ENCODE measurements at regions not wholly inside any gene's neighbourhood (a gene's known extent, or its start where the extent isn't known, plus 50 kb on each side); places are given as distances from the start of the nearest gene placed in this dataset.

GRCh38 chr12:113587720-113588119 is 116.0 kb upstream of the LHX5 start:
- WGBS, 4 donors, result 5 to 8% (median 6%) methylated on average over 5 of the region's 5 CpGs
- no peak for DNase-seq
- Histone ChIP-seq H3K27ac (no peak overlapping the region), H3K4me3 (no peak overlapping the region), H3K27me3 (no peaks in the 10 kb centered on the region), H3K4me1 (replicated peaks in 1 of 2) (no peaks in the 10 kb centered on the region), H3K9me3 (replicated peaks in 1 of 3) (no peaks in the 10 kb centered on the region), H3K36me3 (replicated peaks in 1 of 2) (no peaks in the 10 kb centered on the region)
- intact Hi-C loops (cut with DNase I), result no loop called here
- TF ChIP-seq POLR2A (IDR thresholded peaks at IDR 0.05) (no peak), CTCF (IDR thresholded peaks at IDR 0.05) (no peak)

GRCh38 chr12:113586461-113586860 is 114.8 kb upstream of the LHX5 start:
- TF ChIP-seq CTCF (IDR thresholded peaks at IDR 0.05) (no peak), POLR2A (IDR thresholded peaks at IDR 0.05) (no peak)
- H3K27ac ChIP-seq, result no peak overlapping the region
- no peak for DNase-seq
- H3K27me3 ChIP-seq, result no peaks in the 10 kb centered on the region
- H3K9me3 ChIP-seq (replicated peaks in 1 of 3), result no peaks in the 10 kb centered on the region
- no peaks in the 10 kb centered on the region for H3K4me1 ChIP-seq (replicated peaks in 1 of 2)
- no peaks in the 10 kb centered on the region for H3K36me3 ChIP-seq (replicated peaks in 1 of 2)
- 77 to 92% (median 82%) methylated on average over 3 to 4 of the region's 4 CpGs for WGBS, 4 donors
- intact Hi-C loops (cut with DNase I), result no loop called here
- H3K4me3 ChIP-seq, result no peak overlapping the region

GRCh38 chr12:113582521-113583218 is 111.0 kb upstream of the LHX5 start:
- no peaks in the 10 kb centered on the region for H3K36me3 ChIP-seq (replicated peaks in 1 of 2)
- H3K27ac ChIP-seq, result no peak overlapping the region
- WGBS, 4 donors, result 9 to 20% (median 19%) methylated on average over 5 of the region's 5 CpGs
- no peak overlapping the region for H3K4me3 ChIP-seq
- intact Hi-C loops (cut with DNase I), result no loop called here
- H3K4me1 ChIP-seq (replicated peaks in 1 of 2), result no peaks in the 10 kb centered on the region
- DNase-seq, result peak in 4 of 7 donors; percentile 14 to 35 (median 17)
- no peaks in the 10 kb centered on the region for H3K27me3 ChIP-seq
- TF ChIP-seq CTCF (IDR thresholded peaks at IDR 0.05) (no peak), POLR2A (IDR thresholded peaks at IDR 0.05) (no peak)
- H3K9me3 ChIP-seq (replicated peaks in 1 of 3), result peaks cover 0 to 3% (median 0%) of the 10 kb centered on the region in 3 donors

GRCh38 chr12:113581342-113581741 is 109.7 kb upstream of the LHX5 start:
- no peak for TF ChIP-seq CTCF (IDR thresholded peaks at IDR 0.05)
- no peak for TF ChIP-seq POLR2A (IDR thresholded peaks at IDR 0.05)
- intact Hi-C loops (cut with DNase I), result no loop called here
- no peaks in the 10 kb centered on the region for H3K4me1 ChIP-seq (replicated peaks in 1 of 2)
- no peaks in the 10 kb centered on the region for H3K27me3 ChIP-seq
- no peak overlapping the region for H3K4me3 ChIP-seq
- H3K36me3 ChIP-seq (replicated peaks in 1 of 2), result no peaks in the 10 kb centered on the region
- no peak for DNase-seq
- no peak overlapping the region for H3K27ac ChIP-seq
- peaks cover 0 to 3% (median 0%) of the 10 kb centered on the region in 3 donors for H3K9me3 ChIP-seq (replicated peaks in 1 of 3)
